ENCODE measurements at regions not wholly inside any gene's neighbourhood (a gene's known extent, or its start where the extent isn't known, plus 50 kb on each side); places are given as distances from the start of the nearest gene placed in this dataset.

- H3K4me1 ChIP-seq (ENCODE audit: low read depth): no peaks in the 10 kb centered on the region
- intact Hi-C loops (cut with DNase I, micrococcal nuclease): no loop called here
- ATAC-seq (no peak), DNase-seq (no peak)
- TF ChIP-seq CTCF (IDR thresholded peaks at IDR 0.05): no peak
- no peaks in the 10 kb centered on the region for H3K9me3 ChIP-seq
- H3K36me3 ChIP-seq (ENCODE audit: low read depth): no peaks in the 10 kb centered on the region
- no peak overlapping the region for H3K4me3 ChIP-seq
Observed at GRCh38 chr15:98580572-98580971, 67.8 kb upstream of the IGF1R start.

- Histone ChIP-seq H3K9me3 (no peaks in the 10 kb centered on the region), H3K36me3 (ENCODE audit: low read depth) (no peaks in the 10 kb centered on the region), H3K4me3 (no peak overlapping the region), H3K4me1 (ENCODE audit: low read depth) (no peaks in the 10 kb centered on the region)
- no peak for ATAC-seq
- intact Hi-C loops (cut with DNase I, micrococcal nuclease): no loop called here
- no peak for DNase-seq
- no peak for TF ChIP-seq CTCF (IDR thresholded peaks at IDR 0.05)
Observed at GRCh38 chr15:98581715-98582114, 66.6 kb upstream of the IGF1R start.

- intact Hi-C loops (cut with DNase I, micrococcal nuclease): no loop called here
- no peak overlapping the region for H3K4me3 ChIP-seq
- no peak for ATAC-seq
- no peak for DNase-seq
- H3K36me3 ChIP-seq (ENCODE audit: low read depth): no peaks in the 10 kb centered on the region
- H3K4me1 ChIP-seq (ENCODE audit: low read depth): no peaks in the 10 kb centered on the region
- no peak for TF ChIP-seq CTCF (IDR thresholded peaks at IDR 0.05)
- no peaks in the 10 kb centered on the region for H3K9me3 ChIP-seq
Observed at GRCh38 chr15:98582900-98583554, 65.3 kb upstream of the IGF1R start.

GRCh38 chr15:98583771-98584430 is 64.4 kb upstream of the IGF1R start:
- no peak overlapping the region for H3K4me3 ChIP-seq
- DNase-seq (no peak), ATAC-seq (no peak)
- no peaks in the 10 kb centered on the region for H3K36me3 ChIP-seq (ENCODE audit: low read depth)
- intact Hi-C loops (cut with DNase I, micrococcal nuclease): no loop called here
- no peaks in the 10 kb centered on the region for H3K4me1 ChIP-seq (ENCODE audit: low read depth)
- no peaks in the 10 kb centered on the region for H3K9me3 ChIP-seq
- TF ChIP-seq CTCF (IDR thresholded peaks at IDR 0.05): no peak

- no peak for TF ChIP-seq CTCF (IDR thresholded peaks at IDR 0.05)
- no peaks in the 10 kb centered on the region for H3K36me3 ChIP-seq (ENCODE audit: low read depth)
- intact Hi-C loops (cut with DNase I, micrococcal nuclease): no loop called here
- no peak for ATAC-seq
- no peaks in the 10 kb centered on the region for H3K4me1 ChIP-seq (ENCODE audit: low read depth)
- H3K9me3 ChIP-seq: no peaks in the 10 kb centered on the region
- H3K4me3 ChIP-seq: no peak overlapping the region
- no peak for DNase-seq
Observed at GRCh38 chr15:98586066-98586465, 62.3 kb upstream of the IGF1R start.
